ENCODE measurements at regions not wholly inside any gene's neighbourhood (a gene's known extent, or its start where the extent isn't known, plus 50 kb on each side); places are given as distances from the start of the nearest gene placed in this dataset.

DNA sequence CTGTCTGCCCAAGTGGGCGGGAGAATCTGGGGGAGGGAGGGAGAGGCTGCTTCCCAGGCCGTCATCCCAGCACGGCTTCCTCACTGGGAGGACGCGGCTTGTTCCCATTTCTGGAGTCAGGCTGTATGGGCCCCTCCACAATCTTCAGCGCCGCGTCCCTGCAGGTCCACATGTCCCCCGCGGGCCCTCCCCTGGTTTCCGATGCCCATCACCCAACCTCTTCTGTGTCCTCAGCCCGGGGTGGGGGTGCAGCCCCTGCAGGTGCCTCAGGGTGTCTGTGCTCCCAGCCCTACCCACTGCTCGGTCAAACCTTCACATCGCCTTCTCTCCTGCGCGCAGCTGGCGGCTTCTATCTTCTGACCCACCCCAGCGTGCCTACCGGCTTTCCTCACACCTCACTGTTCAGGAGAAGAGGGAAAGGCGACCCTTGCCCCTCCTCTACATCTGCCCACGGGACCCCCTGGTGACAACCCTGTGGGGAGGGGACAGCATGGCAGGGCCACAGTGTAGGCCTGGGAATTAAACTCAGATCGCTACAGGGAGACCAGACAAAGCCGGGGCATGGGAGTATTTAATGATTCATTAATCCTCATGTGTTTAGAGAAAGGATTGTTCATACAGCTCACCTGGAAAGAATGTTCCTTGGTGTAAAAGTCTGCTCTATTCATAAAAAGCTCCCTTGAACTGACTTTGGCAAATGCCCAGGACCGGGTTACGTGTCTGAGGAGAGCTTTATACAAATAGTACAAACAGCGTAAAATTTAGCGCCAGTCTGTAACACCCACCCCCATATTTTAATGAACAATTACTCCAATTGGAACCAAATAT, 145.1 kb downstream of the IRX1 start:
- DNase-seq, result no peak
- intact Hi-C loops (cut with DNase I), result no loop called here
- H3K27ac ChIP-seq (ENCODE audit: low read depth in 1 of 2, low read length in 2 of 2), result no peak overlapping the region
- H3K9me3 ChIP-seq (ENCODE audit: control insufficient read depth, low read length), result no peaks in the 10 kb centered on the region
- no peaks in the 10 kb centered on the region for H3K27me3 ChIP-seq (ENCODE audit: control insufficient read depth in 1 of 2, insufficient read depth in 2 of 2, low read length in 1 of 2)
- peak; percentile 42 for ATAC-seq (ENCODE audit: low FRiP score)
- WGBS, 2 donors, result 89 to 93% methylated on average over 27 of the region's 27 CpGs
- no peaks in the 10 kb centered on the region for H3K4me1 ChIP-seq (ENCODE audit: control insufficient read depth in 1 of 2, insufficient read depth in 2 of 2, low read length in 2 of 2)
- H3K4me3 ChIP-seq (ENCODE audit: low read length in 2 of 2), result no peak overlapping the region
- no peaks in the 10 kb centered on the region for H3K36me3 ChIP-seq (ENCODE audit: control insufficient read depth in 1 of 2, insufficient read depth in 2 of 2, low read length in 1 of 2)

DNA sequence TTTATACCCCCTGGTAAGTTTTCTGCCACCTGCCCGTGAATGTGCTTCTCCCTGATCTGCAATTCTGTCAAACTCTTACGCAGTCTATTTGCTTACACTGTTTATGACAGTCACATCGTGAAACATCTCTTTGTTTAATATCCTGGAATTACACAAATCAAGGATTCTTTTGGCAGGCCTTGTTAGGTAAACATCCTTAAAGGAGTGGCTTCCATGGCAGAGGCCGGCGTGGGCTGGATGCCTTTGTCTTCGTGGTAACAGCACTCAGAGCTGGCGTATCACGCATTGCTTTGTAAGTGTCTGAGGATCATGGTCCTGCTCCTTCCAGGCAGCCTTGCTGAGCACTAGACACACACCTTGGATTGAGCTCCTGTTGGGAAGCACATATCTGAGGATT, 145.7 kb downstream of the IRX1 start:
- WGBS, 2 donors, result 78 to 92% methylated on average over 8 of the region's 8 CpGs
- Histone ChIP-seq H3K36me3 (ENCODE audit: control insufficient read depth in 1 of 2, insufficient read depth in 2 of 2, low read length in 1 of 2) (no peaks in the 10 kb centered on the region), H3K27me3 (ENCODE audit: control insufficient read depth in 1 of 2, insufficient read depth in 2 of 2, low read length in 1 of 2) (no peaks in the 10 kb centered on the region), H3K4me1 (ENCODE audit: control insufficient read depth in 1 of 2, insufficient read depth in 2 of 2, low read length in 2 of 2) (no peaks in the 10 kb centered on the region), H3K9me3 (ENCODE audit: control insufficient read depth, low read length) (no peaks in the 10 kb centered on the region), H3K27ac (ENCODE audit: low read depth in 1 of 2, low read length in 2 of 2) (no peak overlapping the region), H3K4me3 (ENCODE audit: low read length in 2 of 2) (no peak overlapping the region)
- DNase-seq (no peak), ATAC-seq (ENCODE audit: low FRiP score) (no peak)
- intact Hi-C loops (cut with DNase I), result no loop called here

DNA sequence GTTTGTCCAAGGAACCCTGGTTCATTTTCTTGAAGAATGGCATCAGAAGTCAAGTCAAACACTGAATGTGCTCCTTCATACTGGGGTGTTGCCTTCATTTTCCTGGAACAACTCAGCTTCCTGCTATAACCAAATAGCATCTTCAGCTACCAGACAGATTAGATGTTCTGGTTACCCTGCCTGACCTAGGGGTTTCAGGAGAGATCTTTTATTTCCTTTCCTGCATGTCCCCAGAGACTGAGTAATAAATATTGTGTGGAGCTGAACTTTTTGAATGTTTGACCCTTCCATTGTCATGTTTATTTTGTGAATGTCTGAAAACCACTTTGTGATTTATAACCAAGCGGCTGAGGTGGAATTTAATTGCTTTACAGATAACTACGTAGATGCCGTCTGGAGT, 147.1 kb downstream of the IRX1 start:
- Histone ChIP-seq H3K27me3 (ENCODE audit: control insufficient read depth in 1 of 2, insufficient read depth in 2 of 2, low read length in 1 of 2) (no peaks in the 10 kb centered on the region), H3K4me1 (ENCODE audit: control insufficient read depth in 1 of 2, insufficient read depth in 2 of 2, low read length in 2 of 2) (no peaks in the 10 kb centered on the region), H3K4me3 (ENCODE audit: low read length in 2 of 2) (no peak overlapping the region), H3K9me3 (ENCODE audit: control insufficient read depth, low read length) (peaks cover under 1% of the 10 kb centered on the region), H3K27ac (ENCODE audit: low read depth in 1 of 2, low read length in 2 of 2) (no peak overlapping the region), H3K36me3 (ENCODE audit: control insufficient read depth in 1 of 2, insufficient read depth in 2 of 2, low read length in 1 of 2) (no peaks in the 10 kb centered on the region)
- intact Hi-C loops (cut with DNase I), result no loop called here
- DNase-seq (no peak), ATAC-seq (ENCODE audit: low FRiP score) (no peak)
- WGBS, 2 donors, result 87 to 88% methylated on average over 3 of the region's 3 CpGs

DNA sequence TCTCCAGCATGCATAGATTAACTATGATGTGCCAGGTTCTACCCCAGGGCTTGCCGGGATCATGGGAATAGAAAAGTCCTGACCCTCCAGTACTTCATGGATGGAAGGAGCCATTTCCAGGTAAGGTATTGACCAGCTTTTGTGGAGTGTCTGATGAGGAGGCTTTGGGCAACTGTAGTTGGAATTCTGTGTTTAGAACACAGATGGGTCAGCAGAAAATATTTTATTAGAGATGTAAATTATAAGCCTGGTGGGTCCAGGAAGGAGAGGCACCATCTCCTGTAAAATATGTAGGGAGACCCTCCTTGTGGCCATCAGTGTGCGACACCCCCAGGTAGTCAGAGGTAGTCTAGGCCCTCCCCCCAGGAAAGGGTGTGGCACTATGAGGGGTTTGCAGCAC, 156.2 kb downstream of the IRX1 start:
- 96 to 99% methylated on average over 2 of the region's 2 CpGs for WGBS, 2 donors
- intact Hi-C loops (cut with DNase I), result no loop called here
- Histone ChIP-seq H3K27me3 (ENCODE audit: control insufficient read depth in 1 of 2, insufficient read depth in 2 of 2, low read length in 1 of 2) (no peaks in the 10 kb centered on the region), H3K4me3 (ENCODE audit: low read length in 2 of 2) (no peak overlapping the region), H3K4me1 (ENCODE audit: control insufficient read depth in 1 of 2, insufficient read depth in 2 of 2, low read length in 2 of 2) (no peaks in the 10 kb centered on the region), H3K27ac (ENCODE audit: low read depth in 1 of 2, low read length in 2 of 2) (no peak overlapping the region), H3K9me3 (ENCODE audit: control insufficient read depth, low read length) (peaks cover 1% of the 10 kb centered on the region), H3K36me3 (ENCODE audit: control insufficient read depth in 1 of 2, insufficient read depth in 2 of 2, low read length in 1 of 2) (no peaks in the 10 kb centered on the region)
- no peak for ATAC-seq (ENCODE audit: low FRiP score)
- DNase-seq, result no peak

DNA sequence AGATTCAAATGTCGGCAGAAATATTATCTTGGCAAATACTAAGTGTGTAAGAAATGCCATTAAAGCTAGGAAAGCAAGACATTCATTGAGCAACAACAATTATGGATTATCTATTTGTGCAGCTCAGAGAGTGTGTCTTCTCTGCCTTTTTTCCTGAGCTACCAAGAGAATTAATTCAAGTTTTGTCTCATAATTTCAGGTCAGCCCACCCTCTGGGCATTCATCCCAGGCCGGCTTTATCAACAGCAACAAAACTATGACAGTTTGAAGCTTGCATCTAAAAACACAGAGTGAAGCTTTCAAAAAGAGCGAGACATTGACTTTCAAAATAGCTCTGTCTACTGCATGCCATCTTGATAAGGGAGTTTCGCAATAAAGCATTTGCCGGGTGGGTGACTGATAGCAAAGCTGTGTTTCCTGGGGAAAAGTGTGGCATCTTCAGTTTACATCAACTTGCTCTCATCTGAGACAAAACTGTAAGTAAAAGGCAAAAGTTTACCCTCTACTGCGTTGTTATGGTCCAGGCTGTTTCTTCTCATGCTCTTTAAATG, 182.4 kb downstream of the IRX1 start:
- Histone ChIP-seq H3K4me1 (ENCODE audit: control insufficient read depth in 1 of 2, insufficient read depth in 2 of 2, low read length in 2 of 2) (no peaks in the 10 kb centered on the region), H3K27me3 (ENCODE audit: control insufficient read depth in 1 of 2, insufficient read depth in 2 of 2, low read length in 1 of 2) (no peaks in the 10 kb centered on the region), H3K4me3 (ENCODE audit: low read length in 2 of 2) (no peak overlapping the region), H3K27ac (ENCODE audit: low read depth in 1 of 2, low read length in 2 of 2) (no peak overlapping the region), H3K36me3 (ENCODE audit: control insufficient read depth in 1 of 2, insufficient read depth in 2 of 2, low read length in 1 of 2) (no peaks in the 10 kb centered on the region), H3K9me3 (ENCODE audit: control insufficient read depth, low read length) (no peaks in the 10 kb centered on the region)
- WGBS, 2 donors, result 28 to 35% methylated on average over 6 of the region's 6 CpGs
- no peak for ATAC-seq (ENCODE audit: low FRiP score)
- no peak for DNase-seq
- intact Hi-C loops (cut with DNase I), result no loop called here

DNA sequence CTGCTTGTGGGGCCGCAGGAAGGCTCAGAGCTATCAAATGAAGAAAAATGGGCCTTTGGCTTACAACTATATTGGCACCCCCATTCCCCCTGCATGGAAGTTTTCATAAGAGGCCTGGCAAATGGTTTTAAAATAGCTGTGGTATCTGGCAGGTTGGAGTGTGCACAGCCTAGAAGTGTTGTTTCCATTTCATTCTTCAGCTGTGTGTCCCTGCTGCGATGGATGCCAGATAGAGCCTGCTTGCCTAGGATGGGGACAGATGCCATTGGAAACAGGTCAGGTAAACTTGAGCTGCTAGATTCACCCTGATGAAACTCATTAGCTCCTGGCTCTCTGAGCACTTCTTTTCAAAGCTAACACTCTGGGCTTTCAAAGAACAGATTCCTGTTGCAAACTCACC, 183.3 kb downstream of the IRX1 start:
- no peaks in the 10 kb centered on the region for H3K9me3 ChIP-seq (ENCODE audit: control insufficient read depth, low read length)
- DNase-seq (no peak), ATAC-seq (ENCODE audit: low FRiP score) (no peak)
- 10 to 15% methylated on average over 2 of the region's 2 CpGs for WGBS, 2 donors
- no peak overlapping the region for H3K27ac ChIP-seq (ENCODE audit: low read depth in 1 of 2, low read length in 2 of 2)
- intact Hi-C loops (cut with DNase I), result no loop called here
- no peaks in the 10 kb centered on the region for H3K36me3 ChIP-seq (ENCODE audit: control insufficient read depth in 1 of 2, insufficient read depth in 2 of 2, low read length in 1 of 2)
- no peaks in the 10 kb centered on the region for H3K4me1 ChIP-seq (ENCODE audit: control insufficient read depth in 1 of 2, insufficient read depth in 2 of 2, low read length in 2 of 2)
- no peaks in the 10 kb centered on the region for H3K27me3 ChIP-seq (ENCODE audit: control insufficient read depth in 1 of 2, insufficient read depth in 2 of 2, low read length in 1 of 2)
- H3K4me3 ChIP-seq (ENCODE audit: low read length in 2 of 2), result no peak overlapping the region

DNA sequence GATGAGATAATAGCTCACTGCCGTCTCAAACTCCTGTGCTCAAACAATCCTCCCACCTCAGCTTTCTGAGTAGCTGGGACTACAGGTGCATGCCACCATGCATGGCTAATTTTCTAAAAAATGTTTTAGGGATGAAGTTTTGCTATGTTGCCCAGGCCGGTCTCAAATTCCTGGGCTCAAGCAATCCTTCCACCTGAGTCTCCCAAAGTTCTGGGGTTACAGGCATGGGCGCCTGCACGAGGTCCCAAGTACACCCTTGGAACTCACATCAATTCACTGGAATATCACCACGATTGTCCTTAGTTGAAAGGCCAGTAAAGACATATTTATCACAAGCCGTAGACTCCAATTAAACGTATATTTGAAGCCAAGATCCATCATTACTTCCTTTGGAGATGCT, 184.6 kb downstream of the IRX1 start:
- DNase-seq (no peak), ATAC-seq (ENCODE audit: low FRiP score) (no peak)
- Histone ChIP-seq H3K27me3 (ENCODE audit: control insufficient read depth in 1 of 2, insufficient read depth in 2 of 2, low read length in 1 of 2) (no peaks in the 10 kb centered on the region), H3K27ac (ENCODE audit: low read depth in 1 of 2, low read length in 2 of 2) (no peak overlapping the region), H3K4me1 (ENCODE audit: control insufficient read depth in 1 of 2, insufficient read depth in 2 of 2, low read length in 2 of 2) (no peaks in the 10 kb centered on the region), H3K36me3 (ENCODE audit: control insufficient read depth in 1 of 2, insufficient read depth in 2 of 2, low read length in 1 of 2) (no peaks in the 10 kb centered on the region), H3K4me3 (ENCODE audit: low read length in 2 of 2) (no peak overlapping the region), H3K9me3 (ENCODE audit: control insufficient read depth, low read length) (no peaks in the 10 kb centered on the region)
- intact Hi-C loops (cut with DNase I), result no loop called here
- 95% methylated on average over 7 of the region's 7 CpGs for WGBS, 2 donors

DNA sequence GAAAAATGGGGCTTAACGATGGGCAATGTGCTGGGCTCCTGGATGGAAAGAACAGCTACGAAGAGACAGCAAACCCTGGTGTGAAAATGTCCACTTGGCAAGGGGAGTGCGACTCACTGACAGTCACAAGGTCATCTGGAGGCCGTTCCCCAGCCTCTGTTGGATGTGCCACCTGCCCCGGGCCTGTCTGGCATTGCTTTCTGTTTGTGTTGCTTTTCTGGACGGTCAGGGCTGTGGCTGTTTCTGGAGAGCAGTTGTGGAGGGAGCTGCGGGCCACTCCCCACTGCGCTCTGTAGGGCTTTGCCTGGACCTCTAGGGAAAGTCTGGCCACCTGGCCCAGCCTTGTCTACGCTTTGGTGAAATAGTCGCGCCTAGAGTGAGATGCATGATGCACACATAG, 185.3 kb downstream of the IRX1 start:
- H3K27ac ChIP-seq (ENCODE audit: low read depth in 1 of 2, low read length in 2 of 2), result no peak overlapping the region
- WGBS, 2 donors, result 85 to 91% methylated on average over 11 of the region's 11 CpGs
- H3K36me3 ChIP-seq (ENCODE audit: control insufficient read depth in 1 of 2, insufficient read depth in 2 of 2, low read length in 1 of 2), result no peaks in the 10 kb centered on the region
- no peaks in the 10 kb centered on the region for H3K27me3 ChIP-seq (ENCODE audit: control insufficient read depth in 1 of 2, insufficient read depth in 2 of 2, low read length in 1 of 2)
- H3K4me3 ChIP-seq (ENCODE audit: low read length in 2 of 2), result no peak overlapping the region
- no peak for ATAC-seq (ENCODE audit: low FRiP score)
- no peaks in the 10 kb centered on the region for H3K4me1 ChIP-seq (ENCODE audit: control insufficient read depth in 1 of 2, insufficient read depth in 2 of 2, low read length in 2 of 2)
- no peak for DNase-seq
- no peaks in the 10 kb centered on the region for H3K9me3 ChIP-seq (ENCODE audit: control insufficient read depth, low read length)
- intact Hi-C loops (cut with DNase I), result no loop called here

DNA sequence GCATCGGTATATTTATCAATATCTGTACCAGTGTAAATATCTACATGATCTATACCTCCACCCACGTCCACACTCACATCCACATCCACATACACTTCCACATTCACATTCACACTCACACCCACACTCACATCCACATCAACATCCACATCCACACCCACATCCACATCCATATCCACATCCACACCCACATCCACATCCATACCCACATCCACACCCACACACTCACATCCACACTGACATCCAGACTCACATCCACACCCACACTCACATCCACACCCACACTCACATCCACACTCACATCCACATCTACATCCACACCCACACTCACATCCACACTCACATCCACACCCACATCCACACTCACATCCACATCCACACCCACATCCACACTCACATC, 189.2 kb downstream of the IRX1 start:
- ATAC-seq (ENCODE audit: low FRiP score) (no peak), DNase-seq (no peak)
- no peak overlapping the region for H3K4me3 ChIP-seq (ENCODE audit: low read length in 2 of 2)
- intact Hi-C loops (cut with DNase I), result no loop called here
- H3K36me3 ChIP-seq (ENCODE audit: control insufficient read depth in 1 of 2, insufficient read depth in 2 of 2, low read length in 1 of 2), result no peaks in the 10 kb centered on the region
- 93 to 97% methylated on average over 2 of the region's 2 CpGs for WGBS, 2 donors
- no peaks in the 10 kb centered on the region for H3K9me3 ChIP-seq (ENCODE audit: control insufficient read depth, low read length)
- no peak overlapping the region for H3K27ac ChIP-seq (ENCODE audit: low read depth in 1 of 2, low read length in 2 of 2)
- no peaks in the 10 kb centered on the region for H3K4me1 ChIP-seq (ENCODE audit: control insufficient read depth in 1 of 2, insufficient read depth in 2 of 2, low read length in 2 of 2)
- H3K27me3 ChIP-seq (ENCODE audit: control insufficient read depth in 1 of 2, insufficient read depth in 2 of 2, low read length in 1 of 2), result no peaks in the 10 kb centered on the region
